ENCODE measurements at regions not wholly inside any gene's neighbourhood (a gene's known extent, or its start where the extent isn't known, plus 50 kb on each side); places are given as distances from the start of the nearest gene placed in this dataset.

DNA sequence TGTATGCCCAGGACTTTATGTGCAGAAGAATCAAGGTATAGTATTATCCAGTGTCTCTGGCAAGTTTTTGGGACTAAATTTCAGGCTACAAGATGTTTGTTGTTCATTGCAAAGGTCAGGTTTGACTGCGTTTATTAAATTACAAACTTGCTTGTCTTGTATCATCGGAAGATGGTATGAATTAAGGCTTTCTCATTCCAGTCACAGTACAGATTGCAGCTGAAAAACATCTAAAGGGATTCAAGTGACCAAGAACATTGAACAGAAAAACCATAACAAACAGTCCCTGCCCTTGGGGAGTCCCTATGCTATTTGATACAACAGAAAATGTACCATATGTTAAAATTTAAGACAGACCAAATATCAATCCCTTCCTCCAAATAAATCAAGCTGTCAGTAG is 244.7 kb upstream of the TNC start:
- TF ChIP-seq NR3C1 (CRISPR knock-in tag; conservative IDR thresholded peaks at IDR 0.05; ENCODE audit: low read depth) (no peak), ZNF219 (CRISPR knock-in tag; IDR thresholded peaks at IDR 0.05; ENCODE audit: borderline replicate concordance) (no peak), CREB1 (CRISPR knock-in tag; IDR thresholded peaks at IDR 0.05) (no peak)
- TF ChIP-seq, protein P1, sequence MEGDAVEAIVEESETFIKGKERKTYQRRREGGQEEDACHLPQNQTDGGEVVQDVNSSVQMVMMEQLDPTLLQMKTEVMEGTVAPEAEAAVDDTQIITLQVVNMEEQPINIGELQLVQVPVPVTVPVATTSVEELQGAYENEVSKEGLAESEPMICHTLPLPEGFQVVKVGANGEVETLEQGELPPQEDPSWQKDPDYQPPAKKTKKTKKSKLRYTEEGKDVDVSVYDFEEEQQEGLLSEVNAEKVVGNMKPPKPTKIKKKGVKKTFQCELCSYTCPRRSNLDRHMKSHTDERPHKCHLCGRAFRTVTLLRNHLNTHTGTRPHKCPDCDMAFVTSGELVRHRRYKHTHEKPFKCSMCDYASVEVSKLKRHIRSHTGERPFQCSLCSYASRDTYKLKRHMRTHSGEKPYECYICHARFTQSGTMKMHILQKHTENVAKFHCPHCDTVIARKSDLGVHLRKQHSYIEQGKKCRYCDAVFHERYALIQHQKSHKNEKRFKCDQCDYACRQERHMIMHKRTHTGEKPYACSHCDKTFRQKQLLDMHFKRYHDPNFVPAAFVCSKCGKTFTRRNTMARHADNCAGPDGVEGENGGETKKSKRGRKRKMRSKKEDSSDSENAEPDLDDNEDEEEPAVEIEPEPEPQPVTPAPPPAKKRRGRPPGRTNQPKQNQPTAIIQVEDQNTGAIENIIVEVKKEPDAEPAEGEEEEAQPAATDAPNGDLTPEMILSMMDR (IDR thresholded peaks at IDR 0.05), result no peak
- TF ChIP-seq, protein P2, sequence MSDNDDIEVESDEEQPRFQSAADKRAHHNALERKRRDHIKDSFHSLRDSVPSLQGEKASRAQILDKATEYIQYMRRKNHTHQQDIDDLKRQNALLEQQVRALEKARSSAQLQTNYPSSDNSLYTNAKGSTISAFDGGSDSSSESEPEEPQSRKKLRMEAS (CRISPR knock-in tag; IDR thresholded peaks at IDR 0.05), result no peak
- TF ChIP-seq, protein P3, sequence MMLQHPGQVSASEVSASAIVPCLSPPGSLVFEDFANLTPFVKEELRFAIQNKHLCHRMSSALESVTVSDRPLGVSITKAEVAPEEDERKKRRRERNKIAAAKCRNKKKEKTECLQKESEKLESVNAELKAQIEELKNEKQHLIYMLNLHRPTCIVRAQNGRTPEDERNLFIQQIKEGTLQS (CRISPR knock-in tag; conservative IDR thresholded peaks at IDR 0.05), result no peak
- TF ChIP-seq, protein P4, sequence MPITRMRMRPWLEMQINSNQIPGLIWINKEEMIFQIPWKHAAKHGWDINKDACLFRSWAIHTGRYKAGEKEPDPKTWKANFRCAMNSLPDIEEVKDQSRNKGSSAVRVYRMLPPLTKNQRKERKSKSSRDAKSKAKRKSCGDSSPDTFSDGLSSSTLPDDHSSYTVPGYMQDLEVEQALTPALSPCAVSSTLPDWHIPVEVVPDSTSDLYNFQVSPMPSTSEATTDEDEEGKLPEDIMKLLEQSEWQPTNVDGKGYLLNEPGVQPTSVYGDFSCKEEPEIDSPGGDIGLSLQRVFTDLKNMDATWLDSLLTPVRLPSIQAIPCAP (CRISPR knock-in tag; IDR thresholded peaks at IDR 0.05), result no peak
